ENCODE measurements at regions not wholly inside any gene's neighbourhood (a gene's known extent, or its start where the extent isn't known, plus 50 kb on each side); places are given as distances from the start of the nearest gene placed in this dataset.

GRCh38 chr1:169019419-169020058 is 87.0 kb upstream of the ATP1B1 start:
- no peak for TF ChIP-seq CTCF (IDR thresholded peaks at IDR 0.05)
- TF ChIP-seq POLR2A (IDR thresholded peaks at IDR 0.05) = no peak

All from tibial nerve (tissue), 3 donors.